ENCODE measurements at regions not wholly inside any gene's neighbourhood (a gene's known extent, or its start where the extent isn't known, plus 50 kb on each side); places are given as distances from the start of the nearest gene placed in this dataset.

- FAIRE-seq (no peak), DNase-seq (ENCODE audit: low spot score) (no peak)
Observed at GRCh38 chr13:22001336-22001735, 330.5 kb downstream of the FGF9 start.

GRCh38 chr13:22002893-22003292, 332.0 kb downstream of the FGF9 start:
- DNase-seq (ENCODE audit: low spot score) (no peak), FAIRE-seq (no peak)

- FAIRE-seq (no peak), DNase-seq (ENCODE audit: low spot score) (no peak)
Observed at GRCh38 chr13:22009500-22009899, 338.6 kb downstream of the FGF9 start.

GRCh38 chr13:22009937-22010336, 339.1 kb downstream of the FGF9 start:
- FAIRE-seq, result no peak

GRCh38 chr13:22012686-22013085, 341.8 kb downstream of the FGF9 start:
- DNase-seq (ENCODE audit: low spot score) (no peak), FAIRE-seq (no peak)

More at GRCh38 chr13:22009937-22010336, 339.1 kb downstream of the FGF9 start:
- DNase-seq (ENCODE audit: low spot score), result no peak

- DNase-seq (ENCODE audit: low spot score) (no peak), FAIRE-seq (no peak)
Observed at GRCh38 chr13:22014469-22014868, 343.6 kb downstream of the FGF9 start.

- FAIRE-seq, result no peak
- DNase-seq (ENCODE audit: low spot score), result no peak
Observed at GRCh38 chr13:22017226-22017625, 346.4 kb downstream of the FGF9 start.

- no peak for FAIRE-seq
- DNase-seq (ENCODE audit: low spot score), result no peak
Observed at GRCh38 chr13:22018076-22018835, 347.4 kb downstream of the FGF9 start.

GRCh38 chr13:22018836-22019210, 347.9 kb downstream of the FGF9 start:
- DNase-seq (ENCODE audit: low spot score), result no peak
- FAIRE-seq, result no peak

GRCh38 chr13:22024381-22024994, 353.6 kb downstream of the FGF9 start:
- FAIRE-seq, result no peak

GRCh38 chr13:22027566-22027965, 356.7 kb downstream of the FGF9 start:
- no peak for FAIRE-seq

More at GRCh38 chr13:22024381-22024994, 353.6 kb downstream of the FGF9 start:
- DNase-seq (ENCODE audit: low spot score), result no peak

GRCh38 chr13:22028831-22029230, 358.0 kb downstream of the FGF9 start:
- FAIRE-seq (no peak), DNase-seq (ENCODE audit: low spot score) (no peak)

More at GRCh38 chr13:22027566-22027965, 356.7 kb downstream of the FGF9 start:
- DNase-seq (ENCODE audit: low spot score), result no peak

- no peak for DNase-seq (ENCODE audit: low spot score)
- no peak for FAIRE-seq
Observed at GRCh38 chr13:22030321-22030720, 359.4 kb downstream of the FGF9 start.

GRCh38 chr13:22031702-22032286, 360.9 kb downstream of the FGF9 start:
- DNase-seq (ENCODE audit: low spot score), result no peak
- no peak for FAIRE-seq

- FAIRE-seq, result no peak
Observed at GRCh38 chr13:22032905-22033304, 362.0 kb downstream of the FGF9 start.

GRCh38 chr13:22039961-22040360, 369.1 kb downstream of the FGF9 start:
- FAIRE-seq (no peak), DNase-seq (ENCODE audit: low spot score) (no peak)

More at GRCh38 chr13:22032905-22033304, 362.0 kb downstream of the FGF9 start:
- no peak for DNase-seq (ENCODE audit: low spot score)

GRCh38 chr13:22040810-22041364, 370.0 kb downstream of the FGF9 start:
- DNase-seq (ENCODE audit: low spot score), result no peak
- no peak for FAIRE-seq

- no peak for FAIRE-seq
Observed at GRCh38 chr13:22041741-22042140, 370.9 kb downstream of the FGF9 start.

GRCh38 chr13:22047082-22047784, 376.4 kb downstream of the FGF9 start:
- peak; percentile 11 for DNase-seq (ENCODE audit: low spot score)
- FAIRE-seq, result no peak

More at GRCh38 chr13:22041741-22042140, 370.9 kb downstream of the FGF9 start:
- DNase-seq (ENCODE audit: low spot score), result no peak

- no peak for DNase-seq (ENCODE audit: low spot score)
- FAIRE-seq, result no peak
Observed at GRCh38 chr13:22047785-22048104, 376.9 kb downstream of the FGF9 start.

GRCh38 chr13:22049384-22049783, 378.5 kb downstream of the FGF9 start:
- DNase-seq (ENCODE audit: low spot score) (no peak), FAIRE-seq (no peak)
